SK-N-SH (cell line): ENCODE measurements at regions not wholly inside any gene's neighbourhood (a gene's known extent, or its start where the extent isn't known, plus 50 kb on each side); places are given as distances from the start of the nearest gene placed in this dataset.
"Not testable (repeated sequence)": the region's sequence is repeated elsewhere in the genome, so short reads cannot be mapped to it uniquely, and the experiment has no call there.

Source experiments
- EZH2phosphoT487 ChIP-seq: fragments of 200-600 bp; sonication (generic); IDR thresholded peaks from 2 replicates; pipeline ENCODE4 v1.6.1; 2017; ENCODE audit warnings: low read depth, mixed run types, mild to moderate bottlenecking, antibody characterized with exemption, moderate library complexity, borderline replicate concordance
- FOSL2 ChIP-seq: IDR thresholded peaks from 2 replicates; pipeline ENCODE4 v1.4.0; 2012; ENCODE audit warnings: low read depth, mild to moderate bottlenecking, moderate library complexity, borderline replicate concordance
- FOXM1 ChIP-seq: IDR thresholded peaks from 2 replicates; pipeline ENCODE4 v1.4.0; 2012; ENCODE audit warnings: low read depth, mild to moderate bottlenecking
- JUND ChIP-seq: IDR thresholded peaks from 2 replicates; pipeline ENCODE4 v1.4.0; 2012
- POLR2AphosphoS5 ChIP-seq: IDR thresholded peaks from 2 replicates; pipeline ENCODE4 v1.6.1; 2012; ENCODE audit warnings: low read depth, low read length
- RAD21 ChIP-seq: IDR thresholded peaks from 2 replicates; pipeline ENCODE4 v1.6.1; 2012; ENCODE audit warnings: mild to moderate bottlenecking, low read length
- RFX5 ChIP-seq: IDR thresholded peaks from 2 replicates; pipeline ENCODE4 v1.6.1; 2012; ENCODE audit warnings: mild to moderate bottlenecking, improper control_type of control experiment, low read length
- TAF1 ChIP-seq: IDR thresholded peaks from 2 replicates; pipeline ENCODE4 v1.6.1; 2012; ENCODE audit warnings: low read depth, mild to moderate bottlenecking, low read length, moderate library complexity, borderline replicate concordance
- TCF12 ChIP-seq: IDR thresholded peaks from 2 replicates; pipeline ENCODE4 v1.4.0; 2012
- TF ChIP-seq, protein P1 (sequence below): fragments of 200-600 bp; sonication (generic); IDR thresholded peaks from 2 replicates; pipeline ENCODE4 v1.6.1; 2017; ENCODE audit warnings: antibody characterized with exemption, mild to moderate bottlenecking, moderate library complexity
- TF ChIP-seq, protein P2 (sequence below): fragments of 150-350 bp; IDR thresholded peaks from 2 replicates; pipeline ENCODE4 v1.6.1; 2017; ENCODE audit warnings: antibody characterized with exemption, low read length, low read depth, borderline replicate concordance

DNA sequence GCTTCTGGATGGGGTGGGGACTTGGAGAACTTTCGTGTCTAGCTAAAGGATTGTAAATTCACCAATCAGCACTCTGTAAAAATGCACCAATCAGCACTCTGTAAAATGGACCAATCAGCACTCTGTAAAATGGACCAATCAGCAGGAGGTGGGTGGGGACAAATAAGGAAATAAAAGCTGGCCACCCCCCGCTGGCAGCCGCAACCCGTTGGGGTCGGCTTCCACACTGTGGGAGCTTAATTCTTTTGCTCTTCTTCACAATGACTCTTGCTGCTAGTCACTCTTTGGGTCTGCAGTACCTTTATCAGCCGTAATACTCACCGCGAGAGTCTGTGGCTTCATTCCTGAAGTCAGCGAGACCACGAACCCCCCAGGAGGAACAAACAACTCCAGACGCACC lies 623.1 kb downstream of the DSC3 start:
- TF ChIP-seq, protein P1, sequence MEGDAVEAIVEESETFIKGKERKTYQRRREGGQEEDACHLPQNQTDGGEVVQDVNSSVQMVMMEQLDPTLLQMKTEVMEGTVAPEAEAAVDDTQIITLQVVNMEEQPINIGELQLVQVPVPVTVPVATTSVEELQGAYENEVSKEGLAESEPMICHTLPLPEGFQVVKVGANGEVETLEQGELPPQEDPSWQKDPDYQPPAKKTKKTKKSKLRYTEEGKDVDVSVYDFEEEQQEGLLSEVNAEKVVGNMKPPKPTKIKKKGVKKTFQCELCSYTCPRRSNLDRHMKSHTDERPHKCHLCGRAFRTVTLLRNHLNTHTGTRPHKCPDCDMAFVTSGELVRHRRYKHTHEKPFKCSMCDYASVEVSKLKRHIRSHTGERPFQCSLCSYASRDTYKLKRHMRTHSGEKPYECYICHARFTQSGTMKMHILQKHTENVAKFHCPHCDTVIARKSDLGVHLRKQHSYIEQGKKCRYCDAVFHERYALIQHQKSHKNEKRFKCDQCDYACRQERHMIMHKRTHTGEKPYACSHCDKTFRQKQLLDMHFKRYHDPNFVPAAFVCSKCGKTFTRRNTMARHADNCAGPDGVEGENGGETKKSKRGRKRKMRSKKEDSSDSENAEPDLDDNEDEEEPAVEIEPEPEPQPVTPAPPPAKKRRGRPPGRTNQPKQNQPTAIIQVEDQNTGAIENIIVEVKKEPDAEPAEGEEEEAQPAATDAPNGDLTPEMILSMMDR: not testable (repeated sequence)
- not testable (repeated sequence) for TF ChIP-seq FOSL2, JUND, EZH2phosphoT487, TAF1, RFX5, TCF12, RAD21, POLR2AphosphoS5, FOXM1
- TF ChIP-seq, protein P2, sequence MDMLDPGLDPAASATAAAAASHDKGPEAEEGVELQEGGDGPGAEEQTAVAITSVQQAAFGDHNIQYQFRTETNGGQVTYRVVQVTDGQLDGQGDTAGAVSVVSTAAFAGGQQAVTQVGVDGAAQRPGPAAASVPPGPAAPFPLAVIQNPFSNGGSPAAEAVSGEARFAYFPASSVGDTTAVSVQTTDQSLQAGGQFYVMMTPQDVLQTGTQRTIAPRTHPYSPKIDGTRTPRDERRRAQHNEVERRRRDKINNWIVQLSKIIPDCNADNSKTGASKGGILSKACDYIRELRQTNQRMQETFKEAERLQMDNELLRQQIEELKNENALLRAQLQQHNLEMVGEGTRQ: not testable (repeated sequence)
